LNCAP (cell line): ENCODE measurements at regions not wholly inside any gene's neighbourhood (a gene's known extent, or its start where the extent isn't known, plus 50 kb on each side); places are given as distances from the start of the nearest gene placed in this dataset.

Experiments
- CTCF ChIP-seq: fragments of 450-650 bp; IDR thresholded peaks from 2 replicates; pipeline ENCODE4 v1.5.1; 2017; ENCODE audit warnings: mild to moderate bottlenecking

- no peak for TF ChIP-seq CTCF
These were observed 297.7 kb upstream of the SYT4 start for GRCh38 chr18:43574974-43575373.

- TF ChIP-seq CTCF, result no peak
These were observed 300.9 kb upstream of the SYT4 start for GRCh38 chr18:43578211-43578610.

GRCh38 chr18:43578706-43579105 lies 301.4 kb upstream of the SYT4 start:
- no peak for TF ChIP-seq CTCF

GRCh38 chr18:43581936-43582519 lies 304.7 kb upstream of the SYT4 start:
- TF ChIP-seq CTCF, result no peak

DNA sequence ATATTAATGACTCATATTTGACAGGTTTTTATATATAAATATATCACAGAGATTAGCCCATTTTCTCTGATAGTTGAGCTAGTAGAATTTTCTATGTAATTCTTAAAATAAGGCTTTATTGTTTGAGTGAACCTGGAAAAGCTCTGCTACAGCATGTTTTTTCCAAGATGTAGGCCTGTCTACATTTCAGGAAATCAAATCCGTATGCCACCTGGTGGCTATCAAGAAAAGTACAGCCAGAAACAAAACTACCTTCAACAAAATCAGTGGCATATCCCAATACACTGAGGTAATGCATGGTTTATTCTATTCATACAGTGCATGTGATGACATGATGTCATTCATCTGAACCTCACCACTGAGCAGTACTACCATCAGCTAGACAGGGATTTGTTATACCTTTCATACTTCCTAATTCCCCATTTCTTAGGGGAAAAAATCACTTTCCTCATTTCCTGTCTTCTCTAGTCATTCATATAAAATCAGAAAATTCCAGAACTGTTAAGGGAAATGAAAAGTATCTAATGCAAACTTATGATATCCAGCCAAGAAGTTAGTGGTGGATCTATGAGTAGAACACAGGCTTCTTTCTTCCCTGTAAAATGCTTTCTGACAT lies 310.4 kb upstream of the SYT4 start:
- peak; percentile 70; the same call in 1 of the 2 replicates for TF ChIP-seq CTCF

GRCh38 chr18:43588838-43589237 lies 311.5 kb upstream of the SYT4 start:
- no peak for TF ChIP-seq CTCF

DNA sequence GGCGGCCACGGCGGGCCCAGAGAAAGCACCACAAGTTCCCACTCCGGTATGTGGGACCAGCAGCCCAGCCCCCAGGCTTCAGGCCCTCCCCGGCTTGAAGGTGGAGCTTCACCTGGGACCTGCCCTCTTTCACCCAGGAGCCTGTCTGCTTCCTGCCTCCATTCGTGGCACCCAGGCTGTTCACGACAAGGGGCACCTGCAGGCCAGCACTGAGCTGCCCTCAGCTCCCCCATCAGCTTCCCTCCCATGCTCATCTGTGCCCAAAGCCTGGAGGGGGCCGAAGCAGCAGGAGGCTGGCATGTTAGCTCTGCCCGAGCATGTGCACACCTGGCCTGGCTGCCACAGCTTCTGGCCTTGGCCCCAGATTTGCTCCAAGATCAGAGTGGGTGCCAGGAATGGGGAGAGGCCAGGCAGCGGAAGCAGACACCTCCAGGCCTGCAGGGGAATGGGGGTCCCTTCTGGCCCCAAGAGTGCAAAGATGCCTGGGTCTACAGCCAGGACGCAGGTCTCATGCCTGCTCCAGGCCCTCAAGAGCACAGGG lies 312.4 kb upstream of the SYT4 start:
- no peak for TF ChIP-seq CTCF
